ENCODE measurements at regions not wholly inside any gene's neighbourhood (a gene's known extent, or its start where the extent isn't known, plus 50 kb on each side); places are given as distances from the start of the nearest gene placed in this dataset.

- Mint-ChIP-seq H3K4me3 (ENCODE audit: low read depth, unreplicated experiment) (no peak overlapping the region), H3K27ac (ENCODE audit: unreplicated experiment) (no peak overlapping the region), H3K36me3 (ENCODE audit: insufficient read depth, unreplicated experiment) (no peaks in the 10 kb centered on the region), H3K4me1 (ENCODE audit: low read depth, unreplicated experiment) (no peaks in the 10 kb centered on the region), H3K9me3 (ENCODE audit: low read depth, unreplicated experiment) (no peaks in the 10 kb centered on the region), H3K27me3 (ENCODE audit: unreplicated experiment) (no peaks in the 10 kb centered on the region)
- intact Hi-C loops (cut with micrococcal nuclease; ENCODE audit: unreplicated experiment), result no loop called here
- CTCF ChIA-PET, result no interaction called here
- no TSS peak for BruUV-seq (replicated peaks)
- DNase-seq, result no peak
- TF ChIP-seq CTCF (IDR thresholded peaks at IDR 0.05; ENCODE audit: unreplicated experiment), result no peak
Measured at GRCh38 chr3:152703245-152703890, 131.6 kb upstream of the P2RY1 start.

- intact Hi-C loops (cut with micrococcal nuclease; ENCODE audit: unreplicated experiment), result no loop called here
- Mint-ChIP-seq H3K4me3 (ENCODE audit: low read depth, unreplicated experiment) (no peak overlapping the region), H3K4me1 (ENCODE audit: low read depth, unreplicated experiment) (no peaks in the 10 kb centered on the region), H3K36me3 (ENCODE audit: insufficient read depth, unreplicated experiment) (no peaks in the 10 kb centered on the region), H3K27ac (ENCODE audit: unreplicated experiment) (no peak overlapping the region), H3K27me3 (ENCODE audit: unreplicated experiment) (no peaks in the 10 kb centered on the region), H3K9me3 (ENCODE audit: low read depth, unreplicated experiment) (no peaks in the 10 kb centered on the region)
- TF ChIP-seq CTCF (IDR thresholded peaks at IDR 0.05; ENCODE audit: unreplicated experiment), result no peak
- CTCF ChIA-PET, result no interaction called here
- DNase-seq, result no peak
- no TSS peak for BruUV-seq (replicated peaks)
Measured at GRCh38 chr3:152706991-152707713, 127.8 kb upstream of the P2RY1 start.

- BruUV-seq (replicated peaks), result no TSS peak
- H3K27ac Mint-ChIP-seq (ENCODE audit: unreplicated experiment), result no peak overlapping the region
- no peaks in the 10 kb centered on the region for H3K36me3 Mint-ChIP-seq (ENCODE audit: insufficient read depth, unreplicated experiment)
- intact Hi-C loops (cut with micrococcal nuclease; ENCODE audit: unreplicated experiment), result loop anchor here (5.0 kb wide), 1 partner anchor 137 kb away; no protein-coding TSS in a partner anchor
- no peak for DNase-seq
- no peaks in the 10 kb centered on the region for H3K9me3 Mint-ChIP-seq (ENCODE audit: low read depth, unreplicated experiment)
- no peaks in the 10 kb centered on the region for H3K4me1 Mint-ChIP-seq (ENCODE audit: low read depth, unreplicated experiment)
- H3K27me3 Mint-ChIP-seq (ENCODE audit: unreplicated experiment), result no peaks in the 10 kb centered on the region
- H3K4me3 Mint-ChIP-seq (ENCODE audit: low read depth, unreplicated experiment), result no peak overlapping the region
- CTCF ChIA-PET, result interaction anchor here (1.0 to 1.3 kb wide), 2 partner anchors 9 to 15 kb away, joined by 3 to 4 read pairs; no protein-coding TSS in a partner anchor
- no peak for TF ChIP-seq CTCF (IDR thresholded peaks at IDR 0.05; ENCODE audit: unreplicated experiment)
Measured at GRCh38 chr3:152709659-152710058, 125.3 kb upstream of the P2RY1 start.

- Mint-ChIP-seq H3K4me3 (ENCODE audit: low read depth, unreplicated experiment) (no peak overlapping the region), H3K36me3 (ENCODE audit: insufficient read depth, unreplicated experiment) (no peaks in the 10 kb centered on the region), H3K27me3 (ENCODE audit: unreplicated experiment) (no peaks in the 10 kb centered on the region), H3K27ac (ENCODE audit: unreplicated experiment) (no peak overlapping the region), H3K4me1 (ENCODE audit: low read depth, unreplicated experiment) (no peaks in the 10 kb centered on the region), H3K9me3 (ENCODE audit: low read depth, unreplicated experiment) (no peaks in the 10 kb centered on the region)
- intact Hi-C loops (cut with micrococcal nuclease; ENCODE audit: unreplicated experiment), result loop anchor here (5.0 kb wide), 1 partner anchor 138 kb away; no protein-coding TSS in a partner anchor
- no peak for DNase-seq
- no TSS peak for BruUV-seq (replicated peaks)
- CTCF ChIA-PET, result no interaction called here
- TF ChIP-seq CTCF (IDR thresholded peaks at IDR 0.05; ENCODE audit: unreplicated experiment), result no peak
Measured at GRCh38 chr3:152710549-152710948, 124.4 kb upstream of the P2RY1 start.

All from Calu3 (cell line).